ENCODE measurements at regions not wholly inside any gene's neighbourhood (a gene's known extent, or its start where the extent isn't known, plus 50 kb on each side); places are given as distances from the start of the nearest gene placed in this dataset.

GRCh38 chr1:90313778-90314177 is 318.9 kb downstream of the ZNF326 start:
- TF ChIP-seq POLR2A (IDR thresholded peaks at IDR 0.05; ENCODE audit: low read depth, low read length) (no peak), POLR2AphosphoS5 (IDR thresholded peaks at IDR 0.05; ENCODE audit: low read depth, low read length) (no peak)

All from GM12892 (cell line).